NB4 (cell line): ENCODE measurements at regions not wholly inside any gene's neighbourhood (a gene's known extent, or its start where the extent isn't known, plus 50 kb on each side); places are given as distances from the start of the nearest gene placed in this dataset.

Experiments used
- CTCF ChIP-seq: IDR thresholded peaks from one replicate; pipeline ENCODE4 v1.5.1; 2012; ENCODE audit warnings: low read depth, low read length
- MYC ChIP-seq: IDR thresholded peaks from 2 replicates; pipeline ENCODE4 v1.6.1; 2011; ENCODE audit warnings: low read depth, low read length
- POLR2A ChIP-seq: IDR thresholded peaks from 2 replicates; pipeline ENCODE4 v1.6.1; 2011; ENCODE audit warnings: mild to moderate bottlenecking; ENCODE audit not compliant: insufficient read length; ENCODE audit errors: extremely low read depth

DNA sequence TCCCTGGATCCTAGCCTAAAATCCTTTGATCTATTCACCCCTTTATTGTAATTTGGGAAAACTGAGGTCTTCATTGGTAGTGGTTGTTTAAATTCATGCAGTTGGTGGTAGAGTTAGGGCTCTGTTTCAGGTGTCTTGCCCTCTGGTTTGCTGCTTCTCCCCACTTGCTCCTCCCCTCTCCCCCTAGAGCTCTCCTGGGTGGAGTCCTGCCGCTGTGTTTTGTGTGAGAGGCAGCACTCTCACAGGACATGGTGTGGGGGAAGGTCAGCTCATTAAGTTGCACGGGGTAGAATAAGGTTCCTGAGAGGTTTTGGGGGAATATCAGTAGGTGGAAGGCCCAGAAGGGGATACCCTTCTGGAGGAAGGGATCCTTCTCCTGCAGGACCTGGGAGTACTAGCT, 98.1 kb upstream of the NECTIN1 start:
- TF ChIP-seq CTCF (no peak), POLR2A (no peak), MYC (no peak)
